ENCODE measurements at regions not wholly inside any gene's neighbourhood (a gene's known extent, or its start where the extent isn't known, plus 50 kb on each side); places are given as distances from the start of the nearest gene placed in this dataset.

DNA sequence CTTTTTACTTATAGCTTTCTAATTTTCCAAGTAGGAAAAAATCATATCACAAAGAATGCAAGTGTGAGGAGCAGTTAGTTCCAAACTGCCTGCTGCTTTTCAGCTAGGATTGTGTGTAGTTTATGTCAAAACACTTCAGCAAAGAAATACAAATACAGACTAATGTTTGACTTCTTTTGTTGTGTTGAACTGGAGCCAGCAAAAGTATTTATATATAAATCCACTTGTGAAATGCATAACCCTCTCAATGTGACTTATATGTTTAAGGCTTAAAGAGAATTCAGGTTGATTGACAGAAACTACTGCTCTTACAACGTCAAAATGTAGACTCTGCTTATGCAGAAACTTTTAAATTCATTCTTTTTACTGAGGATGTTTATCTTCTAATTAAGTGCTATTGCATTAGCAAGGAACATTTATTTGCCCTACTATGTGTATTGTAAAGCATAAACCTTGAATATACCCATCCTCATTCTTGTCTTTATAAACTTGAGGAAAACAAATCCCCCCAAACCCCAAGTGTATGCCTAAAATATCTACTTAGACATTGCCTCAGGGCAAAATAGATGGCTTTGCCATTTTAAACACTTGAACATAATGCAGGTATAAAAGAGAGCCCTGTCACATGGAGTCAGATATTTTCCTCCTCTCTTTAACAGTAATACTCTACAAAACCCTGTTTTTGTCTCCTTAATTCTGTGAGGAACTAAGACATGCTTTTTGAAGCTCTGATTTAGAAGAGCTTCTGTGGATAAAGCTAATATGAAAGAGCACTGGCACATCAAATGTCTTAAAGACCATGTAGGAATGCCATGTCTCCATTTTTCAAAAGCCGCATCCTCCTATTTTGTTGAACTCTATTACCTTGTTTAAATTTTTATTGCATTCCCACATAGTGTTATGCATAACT is 302.8 kb upstream of the TBC1D5 start:
- TF ChIP-seq, protein P1, sequence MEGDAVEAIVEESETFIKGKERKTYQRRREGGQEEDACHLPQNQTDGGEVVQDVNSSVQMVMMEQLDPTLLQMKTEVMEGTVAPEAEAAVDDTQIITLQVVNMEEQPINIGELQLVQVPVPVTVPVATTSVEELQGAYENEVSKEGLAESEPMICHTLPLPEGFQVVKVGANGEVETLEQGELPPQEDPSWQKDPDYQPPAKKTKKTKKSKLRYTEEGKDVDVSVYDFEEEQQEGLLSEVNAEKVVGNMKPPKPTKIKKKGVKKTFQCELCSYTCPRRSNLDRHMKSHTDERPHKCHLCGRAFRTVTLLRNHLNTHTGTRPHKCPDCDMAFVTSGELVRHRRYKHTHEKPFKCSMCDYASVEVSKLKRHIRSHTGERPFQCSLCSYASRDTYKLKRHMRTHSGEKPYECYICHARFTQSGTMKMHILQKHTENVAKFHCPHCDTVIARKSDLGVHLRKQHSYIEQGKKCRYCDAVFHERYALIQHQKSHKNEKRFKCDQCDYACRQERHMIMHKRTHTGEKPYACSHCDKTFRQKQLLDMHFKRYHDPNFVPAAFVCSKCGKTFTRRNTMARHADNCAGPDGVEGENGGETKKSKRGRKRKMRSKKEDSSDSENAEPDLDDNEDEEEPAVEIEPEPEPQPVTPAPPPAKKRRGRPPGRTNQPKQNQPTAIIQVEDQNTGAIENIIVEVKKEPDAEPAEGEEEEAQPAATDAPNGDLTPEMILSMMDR (IDR thresholded peaks at IDR 0.05 in 4 of 5, conservative IDR thresholded peaks at IDR 0.05 in 1 of 5) = no peak
- no peak for TF ChIP-seq POLR2A (IDR thresholded peaks at IDR 0.05)
